ENCODE measurements at regions not wholly inside any gene's neighbourhood (a gene's known extent, or its start where the extent isn't known, plus 50 kb on each side); places are given as distances from the start of the nearest gene placed in this dataset.
"Not testable (repeated sequence)": the region's sequence is repeated elsewhere in the genome, so short reads cannot be mapped to it uniquely, and the experiment has no call there.

GRCh38 chr7:52569151-52569550, 466.3 kb upstream of the POM121L12 start:
- no peak for DNase-seq

GRCh38 chr7:52565974-52566373, 469.5 kb upstream of the POM121L12 start:
- DNase-seq: no peak

GRCh38 chr7:52555805-52556204, 479.6 kb upstream of the POM121L12 start:
- no peak for DNase-seq

- DNase-seq: no peak
Measured at GRCh38 chr7:52547308-52547910, 488.0 kb upstream of the POM121L12 start.

DNA sequence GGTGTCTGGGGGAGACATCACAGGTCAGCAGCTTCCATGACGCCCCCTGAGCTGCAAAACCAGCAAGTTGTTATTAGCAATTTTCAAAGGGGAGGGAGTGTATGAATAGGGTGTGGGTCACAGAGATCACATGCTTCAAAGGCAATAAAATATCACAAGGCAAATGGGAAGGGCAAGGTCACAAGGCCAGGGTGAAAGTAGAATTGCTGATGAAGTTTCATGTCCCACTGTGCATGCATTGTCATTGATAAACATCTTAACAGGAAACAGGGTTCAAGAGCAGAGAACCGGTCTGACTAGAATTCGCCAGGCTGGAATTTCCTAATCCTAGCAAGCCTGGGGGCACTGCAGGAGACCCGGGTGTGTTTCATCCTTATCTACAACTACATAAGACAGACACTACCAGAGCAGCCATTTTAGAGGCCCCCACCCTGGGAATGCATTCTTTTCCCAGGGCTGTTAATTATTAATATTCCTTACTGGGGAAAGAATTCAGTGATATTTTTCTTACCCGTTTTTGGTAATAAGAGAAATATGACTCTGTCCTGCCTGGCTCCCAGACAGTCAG, 494.2 kb upstream of the POM121L12 start:
- not testable (repeated sequence) for DNase-seq

GRCh38 chr7:52540041-52540440, 495.4 kb upstream of the POM121L12 start:
- no peak for DNase-seq

DNA sequence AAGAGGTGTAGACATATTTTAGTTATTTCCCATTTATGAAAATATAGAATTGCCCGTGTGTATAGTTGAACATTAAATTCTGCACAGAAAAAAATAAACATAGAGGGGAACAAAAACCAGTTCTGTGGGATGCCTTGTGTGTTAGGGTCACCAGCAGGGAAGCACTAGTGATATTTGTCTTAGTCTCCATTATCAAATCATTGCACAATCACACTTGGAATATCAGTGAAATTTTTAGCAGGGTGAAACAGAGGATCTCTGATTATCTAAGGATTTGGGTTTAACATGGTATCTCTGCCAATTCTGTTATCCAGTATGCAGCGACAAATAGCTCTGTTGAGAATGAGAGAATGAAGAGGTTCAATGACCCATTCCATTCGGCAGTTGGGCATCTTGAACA, 496.0 kb upstream of the POM121L12 start:
- DNase-seq: no peak

DNA sequence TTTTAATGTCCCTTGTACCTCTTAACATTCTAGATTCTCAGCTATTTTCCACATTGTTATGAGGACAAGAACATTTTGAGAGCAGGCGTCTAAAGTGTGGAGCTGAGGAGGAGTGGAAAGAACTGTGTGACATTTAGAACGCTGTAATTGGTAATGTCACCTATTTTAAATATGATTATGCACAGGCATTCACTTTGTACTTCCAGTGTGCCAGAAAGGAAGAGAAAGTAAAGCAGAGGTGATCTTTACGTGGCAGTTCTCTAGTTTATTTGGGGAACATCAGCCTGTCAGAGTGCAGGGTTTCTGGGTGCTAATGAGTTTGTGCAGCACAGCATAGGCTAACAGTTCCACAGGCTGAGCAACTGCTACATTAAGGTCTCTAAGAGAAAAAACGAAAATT, 498.4 kb upstream of the POM121L12 start:
- DNase-seq: no peak

DNA sequence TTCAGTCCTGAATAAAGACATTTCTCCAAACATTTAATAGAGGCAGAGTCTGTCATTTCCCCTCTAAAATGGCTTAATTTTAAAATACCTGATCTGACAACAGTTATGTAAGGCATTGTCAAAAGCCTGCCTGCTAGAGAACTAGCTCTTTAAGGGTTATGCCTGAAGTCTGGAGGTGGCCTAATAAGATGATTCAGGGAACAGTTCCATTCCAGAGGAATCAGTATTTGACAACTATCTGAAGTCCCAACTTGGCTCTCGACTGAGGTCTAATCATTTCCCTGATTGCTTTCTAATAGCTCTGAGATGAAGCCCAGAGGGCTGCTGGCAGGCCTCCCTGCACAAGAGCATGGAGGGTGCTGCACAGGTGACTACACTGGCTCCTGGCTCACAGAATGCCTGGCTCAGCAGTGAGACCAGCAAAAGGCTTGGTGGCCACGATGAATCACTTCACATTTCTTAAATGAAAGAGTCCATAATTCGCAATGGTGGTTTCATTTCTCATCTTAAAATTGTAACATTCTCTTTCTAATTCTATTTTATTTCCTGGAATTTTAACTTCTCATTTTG, 509.6 kb upstream of the POM121L12 start:
- no peak for DNase-seq

- no peak for DNase-seq
Measured at GRCh38 chr7:52518869-52519268, 516.6 kb upstream of the POM121L12 start.

DNA sequence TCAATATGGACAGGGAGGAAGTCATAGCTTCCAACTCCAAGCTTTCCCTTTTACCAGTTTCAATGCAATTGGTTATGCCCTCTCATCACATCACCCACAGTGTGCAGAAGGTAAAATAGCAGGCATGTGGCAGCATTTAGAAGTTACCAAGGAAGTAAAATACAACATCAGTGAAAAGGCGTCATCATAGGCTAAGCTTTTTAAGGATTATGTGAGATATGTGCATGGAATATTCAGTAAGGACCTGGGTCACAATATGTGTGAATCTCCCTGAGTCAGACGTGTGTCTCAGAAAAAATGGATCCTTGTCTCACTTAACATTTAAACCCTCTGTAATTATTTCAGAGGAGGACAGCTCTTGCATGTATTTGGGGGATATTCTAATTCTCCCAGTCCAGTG, 522.8 kb upstream of the POM121L12 start:
- DNase-seq: no peak

DNA sequence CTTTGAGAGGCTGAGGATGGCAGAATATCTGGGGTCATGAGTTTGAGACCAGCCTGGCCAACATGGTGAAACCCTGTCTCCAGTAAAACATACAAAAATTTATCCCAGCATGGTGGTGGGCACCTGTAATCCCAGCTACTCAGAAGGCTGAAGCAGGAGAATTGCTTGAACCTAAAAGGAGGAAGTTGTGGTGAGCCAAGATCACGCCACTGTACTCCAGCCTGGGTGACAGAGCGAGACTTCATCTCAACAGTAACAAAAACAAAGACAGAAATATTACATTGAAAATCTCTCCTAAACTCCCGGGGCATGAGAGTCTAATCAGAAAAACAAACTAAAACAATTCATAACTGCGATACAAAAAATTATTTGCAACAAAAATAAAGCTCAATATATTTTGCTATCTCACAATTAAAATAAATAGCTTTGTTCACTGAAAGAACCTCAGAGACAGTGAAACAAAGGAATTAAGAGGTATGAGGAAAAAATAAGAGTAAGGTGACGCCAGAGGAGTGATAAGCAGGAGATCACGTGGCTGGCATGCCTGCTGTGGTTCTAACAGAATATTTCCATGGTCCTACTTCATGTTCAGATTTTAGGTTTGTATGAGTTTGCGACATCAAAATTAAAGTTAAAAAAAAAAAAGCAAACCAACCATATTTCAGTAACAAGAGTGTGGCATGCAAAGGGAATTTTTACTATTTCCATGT, 527.7 kb upstream of the POM121L12 start:
- DNase-seq: no peak

- no peak for DNase-seq
Measured at GRCh38 chr7:52506325-52506724, 529.1 kb upstream of the POM121L12 start.

GRCh38 chr7:52504561-52504960, 530.9 kb upstream of the POM121L12 start:
- no peak for DNase-seq

GRCh38 chr7:52502281-52502680, 533.2 kb upstream of the POM121L12 start:
- DNase-seq: no peak

DNA sequence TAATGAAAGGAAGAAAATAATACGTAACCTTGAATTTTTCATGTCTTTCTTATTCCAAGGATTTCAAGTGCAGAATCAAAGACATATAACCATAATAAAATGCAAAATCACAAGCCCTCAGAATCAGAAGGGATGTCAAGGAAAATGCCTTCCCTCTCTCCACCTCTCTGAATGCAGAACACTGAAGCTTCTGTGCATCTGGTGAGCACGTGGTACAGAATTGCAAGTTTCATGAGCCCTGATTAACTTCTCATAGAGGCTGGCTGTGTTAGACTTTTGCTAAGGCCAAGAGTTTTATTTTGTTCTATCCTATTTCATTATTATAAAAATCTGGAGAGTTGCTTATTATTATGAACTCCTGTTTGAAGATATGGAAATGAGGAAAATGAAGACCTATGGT, 533.7 kb upstream of the POM121L12 start:
- DNase-seq: no peak

DNA sequence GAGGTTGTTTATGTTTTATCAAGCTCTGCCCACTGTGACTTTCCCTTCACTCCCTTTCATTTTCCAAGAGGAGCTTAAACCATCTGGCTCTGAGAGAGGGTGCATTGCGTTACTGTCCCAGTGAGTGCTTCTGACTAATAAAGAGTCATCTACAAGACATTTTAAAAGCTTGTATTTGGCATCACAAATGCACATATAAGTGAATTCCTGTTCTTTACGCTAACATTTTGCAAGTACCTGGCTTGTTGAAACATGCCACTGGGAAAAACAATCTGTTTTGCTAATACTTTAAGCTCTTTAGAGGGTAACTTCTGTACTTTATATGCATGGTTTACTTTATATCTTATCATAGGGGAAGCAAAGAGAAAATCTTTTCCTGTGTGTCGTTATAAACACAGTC, 534.6 kb upstream of the POM121L12 start:
- DNase-seq: no peak

DNA sequence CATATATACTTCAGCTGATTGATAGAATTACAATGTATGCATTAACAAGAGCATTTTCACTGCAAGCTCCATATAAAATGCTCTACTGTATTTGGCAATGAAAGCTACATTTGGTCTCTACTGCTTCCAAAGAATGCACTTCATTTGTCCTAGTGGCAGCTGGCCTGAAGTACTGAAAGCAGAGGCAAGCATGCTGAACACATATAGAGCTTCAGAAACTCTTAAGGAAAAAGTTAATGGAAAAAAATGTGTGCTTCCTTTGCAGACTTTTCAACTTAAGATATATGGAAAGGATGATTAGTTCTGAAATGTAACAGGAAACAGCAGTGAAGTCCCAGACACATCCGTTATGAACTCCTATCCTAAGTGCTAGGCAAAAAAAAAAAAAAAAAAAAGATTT, 537.1 kb upstream of the POM121L12 start:
- peak; percentile 46 for DNase-seq

DNA sequence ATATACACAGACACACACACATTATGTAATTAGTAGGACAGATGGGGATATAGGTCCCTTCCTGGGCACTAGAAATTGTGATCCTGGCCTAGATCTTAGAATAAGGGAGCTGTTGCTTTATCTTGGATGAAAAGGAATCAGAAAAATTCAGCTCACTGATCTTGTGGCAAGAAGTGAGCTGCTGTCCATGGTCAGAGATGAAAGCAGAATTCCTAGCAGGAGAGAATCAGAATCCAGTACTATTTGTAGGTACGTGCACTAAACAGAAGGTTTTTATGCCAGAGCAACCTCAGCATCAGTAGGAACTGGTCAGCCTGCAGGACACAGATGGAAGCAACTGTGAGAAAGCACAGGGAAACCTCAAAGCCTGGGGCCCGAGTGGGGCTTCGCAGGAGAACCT, 549.2 kb upstream of the POM121L12 start:
- no peak for DNase-seq

- DNase-seq: no peak
Measured at GRCh38 chr7:52482076-52482475, 553.4 kb upstream of the POM121L12 start.

GRCh38 chr7:52481571-52481970, 553.9 kb upstream of the POM121L12 start:
- DNase-seq: no peak

- DNase-seq: no peak
Measured at GRCh38 chr7:52479990-52480389, 555.4 kb upstream of the POM121L12 start.

GRCh38 chr7:52475001-52475582, 560.3 kb upstream of the POM121L12 start:
- DNase-seq: no peak

DNA sequence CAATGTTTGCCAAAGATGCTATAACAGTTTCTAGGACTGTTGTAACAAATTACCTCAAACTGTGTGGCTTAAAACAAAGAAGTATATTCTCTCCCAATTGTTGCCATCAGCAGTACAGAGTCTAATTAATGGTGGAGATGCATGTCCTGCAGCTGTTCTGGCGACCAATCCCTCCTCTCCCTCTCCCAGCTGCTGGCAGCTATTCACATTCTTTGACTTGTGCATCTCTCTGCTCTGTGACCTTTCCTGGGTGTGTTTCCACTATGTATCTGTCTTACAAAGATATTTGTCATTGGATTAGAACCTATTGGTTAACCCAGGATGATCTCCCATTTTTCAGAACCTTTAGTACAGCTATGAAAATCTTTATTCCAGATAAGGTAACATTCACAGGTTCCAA, 561.7 kb upstream of the POM121L12 start:
- peak; percentile 37 for DNase-seq
